ENCODE measurements at regions not wholly inside any gene's neighbourhood (a gene's known extent, or its start where the extent isn't known, plus 50 kb on each side); places are given as distances from the start of the nearest gene placed in this dataset.

GRCh38 chr1:58884706-58885661 is 101.1 kb upstream of the JUN start:
- Histone ChIP-seq H4K91ac (ENCODE audit: low read depth, low read length) (peak overlapping the region; percentile 9), H3K36me3 (ENCODE audit: control insufficient read depth in 1 of 2, insufficient read depth in 2 of 2, low read length in 2 of 2) (no peaks in the 10 kb centered on the region), H3K9ac (ENCODE audit: low read length) (no peak overlapping the region), H3K27me3 (ENCODE audit: insufficient read depth, low read length) (no peaks in the 10 kb centered on the region), H2AFZ (ENCODE audit: insufficient read depth, low read length, poor library complexity) (no peak overlapping the region), H3K27ac (ENCODE audit: low read depth, low read length) (no peak overlapping the region), H2BK12ac (ENCODE audit: low read length) (peak overlapping the region; percentile 26), H4K8ac (ENCODE audit: low read depth, low read length) (no peak overlapping the region), H4K12ac (ENCODE audit: low read depth, low read length) (no peak overlapping the region), H3K79me1 (ENCODE audit: low read length) (peaks cover 2% of the 10 kb centered on the region), H2BK5ac (ENCODE audit: low read depth, low read length, poor library complexity) (no peak overlapping the region), H3K4me3 (ENCODE audit: low read depth, low read length) (no peak overlapping the region), H3K23ac (ENCODE audit: low read length) (no peak overlapping the region), H3K79me2 (ENCODE audit: control insufficient read depth, insufficient read depth, low read length, poor library complexity) (no peaks in the 10 kb centered on the region), H3K18ac (ENCODE audit: low read length) (no peak overlapping the region), H3K9me3 (ENCODE audit: insufficient read depth, low read depth, low read length) (no peaks in the 10 kb centered on the region), H2AK5ac (ENCODE audit: low read length) (peak overlapping the region; percentile 24), H3K4ac (ENCODE audit: low read depth, low read length) (no peak overlapping the region), H3K4me2 (ENCODE audit: low read length) (no peak overlapping the region), H2BK120ac (ENCODE audit: insufficient read depth, low read length, poor library complexity) (no peak overlapping the region), H3K4me1 (ENCODE audit: control insufficient read depth in 1 of 2, insufficient read depth in 2 of 2, low read length in 2 of 2) (peaks cover 5 to 12% of the 10 kb centered on the region in 2 experiments), H3K14ac (ENCODE audit: low read length) (no peak overlapping the region)
- WGBS (ENCODE audit: extremely low coverage, insufficient coverage, insufficient read length) = no CpG with 5 or more reads among the region's 8 CpGs
- no peak for DNase-seq

GRCh38 chr1:58885998-58886397 is 102.2 kb upstream of the JUN start:
- Histone ChIP-seq H2BK12ac (ENCODE audit: low read length) (no peak overlapping the region), H4K8ac (ENCODE audit: low read depth, low read length) (no peak overlapping the region), H3K9ac (ENCODE audit: low read length) (no peak overlapping the region), H3K4me3 (ENCODE audit: low read depth, low read length) (no peak overlapping the region), H3K4ac (ENCODE audit: low read depth, low read length) (no peak overlapping the region), H3K23ac (ENCODE audit: low read length) (no peak overlapping the region), H3K4me1 (ENCODE audit: control insufficient read depth in 1 of 2, insufficient read depth in 2 of 2, low read length in 2 of 2) (peaks cover 5 to 12% of the 10 kb centered on the region in 2 experiments), H2BK120ac (ENCODE audit: insufficient read depth, low read length, poor library complexity) (no peak overlapping the region), H4K12ac (ENCODE audit: low read depth, low read length) (no peak overlapping the region), H3K27ac (ENCODE audit: low read depth, low read length) (no peak overlapping the region), H3K79me1 (ENCODE audit: low read length) (peaks cover 2% of the 10 kb centered on the region), H2AFZ (ENCODE audit: insufficient read depth, low read length, poor library complexity) (no peak overlapping the region), H3K4me2 (ENCODE audit: low read length) (no peak overlapping the region), H3K36me3 (ENCODE audit: control insufficient read depth in 1 of 2, insufficient read depth in 2 of 2, low read length in 2 of 2) (no peaks in the 10 kb centered on the region), H3K14ac (ENCODE audit: low read length) (no peak overlapping the region), H2BK5ac (ENCODE audit: low read depth, low read length, poor library complexity) (no peak overlapping the region), H3K9me3 (ENCODE audit: insufficient read depth, low read depth, low read length) (no peaks in the 10 kb centered on the region), H2AK5ac (ENCODE audit: low read length) (no peak overlapping the region), H3K79me2 (ENCODE audit: control insufficient read depth, insufficient read depth, low read length, poor library complexity) (no peaks in the 10 kb centered on the region), H4K91ac (ENCODE audit: low read depth, low read length) (no peak overlapping the region), H3K27me3 (ENCODE audit: insufficient read depth, low read length) (no peaks in the 10 kb centered on the region), H3K18ac (ENCODE audit: low read length) (no peak overlapping the region)
- WGBS (ENCODE audit: extremely low coverage, insufficient coverage, insufficient read length) = no CpG with 5 or more reads among the region's 5 CpGs
- DNase-seq = no peak

DNA sequence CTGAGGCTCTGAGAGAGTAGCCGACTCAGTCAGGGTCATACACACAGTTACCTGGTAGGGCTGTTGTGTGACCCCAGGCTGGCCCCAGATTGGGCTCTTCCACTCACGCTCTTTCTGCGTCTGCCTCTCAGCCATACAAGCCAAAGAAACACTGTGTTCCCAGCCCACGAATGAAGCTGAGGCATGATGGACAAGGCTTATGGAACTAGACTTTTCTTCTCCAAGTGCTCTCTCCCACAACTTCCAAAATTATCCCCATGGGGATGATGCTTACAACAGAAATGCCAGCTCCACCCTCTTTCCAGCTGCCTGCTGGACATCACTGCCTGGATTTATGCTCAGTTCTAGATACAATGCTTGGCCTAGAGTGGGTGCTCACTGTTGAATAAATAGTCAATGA is 102.8 kb upstream of the JUN start:
- Histone ChIP-seq H3K79me1 (ENCODE audit: low read length) (peaks cover 2% of the 10 kb centered on the region), H2AFZ (ENCODE audit: insufficient read depth, low read length, poor library complexity) (no peak overlapping the region)

DNA sequence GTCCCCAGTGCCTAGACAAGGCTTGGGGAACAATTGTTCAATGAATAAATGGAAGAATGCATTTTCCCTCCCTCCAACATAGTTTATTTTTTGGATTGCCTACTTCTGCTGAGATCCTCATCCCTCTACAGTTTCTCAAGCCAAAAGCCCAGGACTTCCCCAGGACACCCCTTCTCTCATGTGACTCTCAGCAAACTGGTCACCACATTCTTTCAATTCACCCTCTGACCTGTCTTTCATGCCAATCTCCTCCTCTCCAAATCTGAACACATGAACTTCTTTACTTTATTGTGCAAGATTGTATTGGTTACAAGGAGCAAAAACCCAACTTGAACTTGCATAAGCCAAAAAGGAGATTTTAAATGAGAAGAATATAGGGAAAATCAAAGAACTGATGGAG is 103.2 kb upstream of the JUN start:
- Histone ChIP-seq H3K36me3 (ENCODE audit: control insufficient read depth in 1 of 2, insufficient read depth in 2 of 2, low read length in 2 of 2) (no peaks in the 10 kb centered on the region), H2AK5ac (ENCODE audit: low read length) (no peak overlapping the region), H3K9ac (ENCODE audit: low read length) (no peak overlapping the region), H3K27me3 (ENCODE audit: insufficient read depth, low read length) (no peaks in the 10 kb centered on the region), H3K9me3 (ENCODE audit: insufficient read depth, low read depth, low read length) (no peaks in the 10 kb centered on the region), H3K23ac (ENCODE audit: low read length) (no peak overlapping the region), H4K91ac (ENCODE audit: low read depth, low read length) (no peak overlapping the region), H3K79me1 (ENCODE audit: low read length) (peaks cover 2% of the 10 kb centered on the region), H3K4me1 (ENCODE audit: control insufficient read depth in 1 of 2, insufficient read depth in 2 of 2, low read length in 2 of 2) (peaks cover 0 to 5% of the 10 kb centered on the region in 2 experiments), H3K4ac (ENCODE audit: low read depth, low read length) (no peak overlapping the region), H2BK12ac (ENCODE audit: low read length) (no peak overlapping the region), H2BK120ac (ENCODE audit: insufficient read depth, low read length, poor library complexity) (no peak overlapping the region), H2BK5ac (ENCODE audit: low read depth, low read length, poor library complexity) (no peak overlapping the region), H3K18ac (ENCODE audit: low read length) (no peak overlapping the region), H2AFZ (ENCODE audit: insufficient read depth, low read length, poor library complexity) (no peak overlapping the region), H3K79me2 (ENCODE audit: control insufficient read depth, insufficient read depth, low read length, poor library complexity) (no peaks in the 10 kb centered on the region), H3K14ac (ENCODE audit: low read length) (no peak overlapping the region), H4K8ac (ENCODE audit: low read depth, low read length) (no peak overlapping the region), H3K4me2 (ENCODE audit: low read length) (no peak overlapping the region), H4K12ac (ENCODE audit: low read depth, low read length) (no peak overlapping the region), H3K4me3 (ENCODE audit: low read depth, low read length) (no peak overlapping the region), H3K27ac (ENCODE audit: low read depth, low read length) (no peak overlapping the region)
- DNase-seq = no peak

More for the DNA sequence above, 102.8 kb upstream of the JUN start:
- H4K8ac ChIP-seq (ENCODE audit: low read depth, low read length) = no peak overlapping the region
- H2BK5ac ChIP-seq (ENCODE audit: low read depth, low read length, poor library complexity) = no peak overlapping the region
- H2BK120ac ChIP-seq (ENCODE audit: insufficient read depth, low read length, poor library complexity) = no peak overlapping the region
- H4K91ac ChIP-seq (ENCODE audit: low read depth, low read length) = no peak overlapping the region
- WGBS (ENCODE audit: extremely low coverage, insufficient coverage, insufficient read length) = no CpG with 5 or more reads among the region's 4 CpGs
- no peak overlapping the region for H3K23ac ChIP-seq (ENCODE audit: low read length)
- no peak overlapping the region for H3K4me2 ChIP-seq (ENCODE audit: low read length)
- H2BK12ac ChIP-seq (ENCODE audit: low read length) = no peak overlapping the region
- no peaks in the 10 kb centered on the region for H3K36me3 ChIP-seq (ENCODE audit: control insufficient read depth in 1 of 2, insufficient read depth in 2 of 2, low read length in 2 of 2)
- no peaks in the 10 kb centered on the region for H3K27me3 ChIP-seq (ENCODE audit: insufficient read depth, low read length)
- H2AK5ac ChIP-seq (ENCODE audit: low read length) = no peak overlapping the region
- no peak overlapping the region for H3K9ac ChIP-seq (ENCODE audit: low read length)
- no peaks in the 10 kb centered on the region for H3K79me2 ChIP-seq (ENCODE audit: control insufficient read depth, insufficient read depth, low read length, poor library complexity)
- DNase-seq = no peak
- peaks cover under 1 to 7% of the 10 kb centered on the region in 2 experiments for H3K4me1 ChIP-seq (ENCODE audit: control insufficient read depth in 1 of 2, insufficient read depth in 2 of 2, low read length in 2 of 2)
- no peak overlapping the region for H3K4ac ChIP-seq (ENCODE audit: low read depth, low read length)
- H3K27ac ChIP-seq (ENCODE audit: low read depth, low read length) = no peak overlapping the region
- H3K9me3 ChIP-seq (ENCODE audit: insufficient read depth, low read depth, low read length) = no peaks in the 10 kb centered on the region
- H3K14ac ChIP-seq (ENCODE audit: low read length) = no peak overlapping the region
- no peak overlapping the region for H3K18ac ChIP-seq (ENCODE audit: low read length)
- H3K4me3 ChIP-seq (ENCODE audit: low read depth, low read length) = no peak overlapping the region
- H4K12ac ChIP-seq (ENCODE audit: low read depth, low read length) = no peak overlapping the region

Measured in trophoblast cell (in vitro differentiated cells and primary cell).